GM15510 (cell line): ENCODE measurements at regions not wholly inside any gene's neighbourhood (a gene's known extent, or its start where the extent isn't known, plus 50 kb on each side); places are given as distances from the start of the nearest gene placed in this dataset.

ENCODE experiments used
- POLR2A ChIP-seq: IDR thresholded peaks from 3 replicates; pipeline ENCODE4 v1.6.1; 2011; ENCODE audit warnings: borderline replicate concordance; ENCODE audit not compliant: insufficient read length; ENCODE audit errors: extremely low read depth

DNA sequence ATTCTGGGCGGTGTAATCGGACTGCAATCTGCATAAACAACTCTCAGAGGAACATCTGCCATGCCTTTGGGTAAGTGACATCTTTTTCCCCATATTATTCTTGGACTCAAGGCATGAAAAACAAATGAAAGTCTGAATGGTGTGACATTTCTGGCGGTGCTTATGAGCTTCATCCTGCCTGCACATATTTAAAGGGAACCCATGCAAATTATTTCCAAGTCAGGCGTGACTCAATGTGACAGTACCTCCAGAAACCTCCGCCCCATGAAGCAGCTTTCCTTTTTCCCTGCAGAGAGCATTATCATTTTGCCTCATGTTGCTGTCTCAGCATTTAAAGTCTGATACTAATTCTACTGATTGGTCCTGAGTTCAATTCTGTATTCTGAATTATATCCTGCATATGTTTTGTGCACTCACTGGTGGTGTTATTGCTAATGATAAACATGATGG is 585.4 kb downstream of the SNAPC1 start:
- TF ChIP-seq POLR2A, result no peak

DNA sequence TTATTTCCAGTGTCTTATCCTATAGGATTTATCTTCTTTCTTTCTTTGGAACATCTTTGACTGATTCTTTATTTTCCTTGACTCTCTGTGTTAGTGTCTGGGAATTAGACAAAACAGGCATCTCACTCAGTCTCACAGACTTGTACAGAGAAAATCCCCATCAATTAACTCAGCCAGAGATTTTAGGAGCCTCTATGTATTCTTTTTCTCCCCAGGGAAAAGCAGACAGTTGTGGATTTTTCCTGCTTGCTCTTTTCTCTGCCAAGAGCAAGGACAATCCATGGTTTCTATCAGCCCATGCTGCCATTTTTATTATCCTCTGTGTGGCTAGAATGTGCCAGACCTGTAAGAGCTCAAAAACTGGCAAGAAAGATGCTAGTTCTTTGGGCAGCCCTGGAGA is 595.1 kb downstream of the SNAPC1 start:
- TF ChIP-seq POLR2A, result no peak

DNA sequence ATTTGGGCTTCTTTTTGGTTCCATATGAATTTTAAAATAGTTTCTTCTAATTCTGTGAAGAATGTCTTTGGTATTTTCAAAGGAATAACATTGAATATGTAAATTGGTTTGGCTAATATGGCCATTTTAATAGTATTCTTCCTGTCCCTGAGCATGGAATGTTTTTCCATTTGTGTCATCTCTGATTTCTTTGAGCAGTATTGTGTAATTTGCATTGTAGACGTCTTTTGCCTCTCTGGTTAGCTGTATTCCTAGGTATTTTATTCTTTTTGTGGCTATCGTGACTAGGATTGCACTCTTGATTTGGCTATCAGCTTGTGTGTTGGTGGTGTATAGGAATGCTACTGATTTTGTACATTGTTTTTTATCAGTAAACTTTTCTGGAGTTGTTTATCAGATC is 601.9 kb downstream of the SNAPC1 start:
- TF ChIP-seq POLR2A, result no peak

DNA sequence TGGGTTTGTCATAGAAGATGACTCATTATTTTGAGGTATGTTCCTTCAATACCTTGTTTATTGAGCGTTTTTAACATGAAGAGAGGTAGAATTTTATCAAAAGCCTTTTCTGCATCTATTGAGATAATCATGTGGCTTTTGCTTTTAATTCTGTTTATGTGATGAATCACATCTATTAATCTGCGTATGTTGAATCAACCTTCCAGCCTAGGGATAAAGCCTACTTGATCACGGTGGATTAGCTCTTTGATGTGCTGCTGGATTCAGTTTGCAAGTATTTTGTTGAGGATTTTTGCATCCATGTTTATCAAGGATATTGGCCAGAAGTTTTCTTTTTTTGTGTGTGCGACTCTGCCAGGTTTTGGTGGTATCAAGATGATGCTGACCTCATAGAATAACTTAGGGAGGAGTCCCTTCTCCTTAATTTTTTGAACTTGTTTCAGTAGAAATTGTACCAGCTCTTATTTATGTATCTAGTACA is 602.6 kb downstream of the SNAPC1 start:
- TF ChIP-seq POLR2A, result no peak

DNA sequence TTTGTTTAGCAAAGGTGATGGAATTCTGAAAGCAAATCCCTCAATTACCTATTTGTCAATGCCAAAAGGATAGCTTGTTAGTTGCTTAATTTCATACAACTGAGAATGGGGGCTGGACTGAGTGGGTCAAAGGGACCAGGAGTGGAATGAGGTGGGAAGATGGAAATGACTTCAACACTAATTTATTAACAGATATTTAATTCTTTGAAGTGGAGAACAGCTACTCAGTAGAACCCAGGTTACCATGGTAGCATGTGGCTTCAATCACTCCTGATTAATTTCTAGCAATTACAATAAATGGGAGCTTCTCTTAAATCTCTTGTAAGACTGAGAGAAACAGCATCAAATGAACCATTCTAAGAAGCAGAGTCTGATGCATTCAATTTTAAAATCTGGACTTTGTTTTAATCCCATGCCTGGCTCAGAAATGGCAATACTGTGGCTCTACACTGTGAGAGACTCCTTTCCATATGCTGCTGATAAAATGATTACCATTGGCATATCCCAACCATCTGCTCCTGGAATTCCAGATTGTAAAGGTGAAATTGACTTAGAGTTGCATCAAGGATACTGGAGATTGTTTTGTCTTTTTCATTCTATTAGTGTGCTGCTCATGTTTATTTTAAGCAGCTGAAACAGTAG is 607.8 kb downstream of the SNAPC1 start:
- no peak for TF ChIP-seq POLR2A

DNA sequence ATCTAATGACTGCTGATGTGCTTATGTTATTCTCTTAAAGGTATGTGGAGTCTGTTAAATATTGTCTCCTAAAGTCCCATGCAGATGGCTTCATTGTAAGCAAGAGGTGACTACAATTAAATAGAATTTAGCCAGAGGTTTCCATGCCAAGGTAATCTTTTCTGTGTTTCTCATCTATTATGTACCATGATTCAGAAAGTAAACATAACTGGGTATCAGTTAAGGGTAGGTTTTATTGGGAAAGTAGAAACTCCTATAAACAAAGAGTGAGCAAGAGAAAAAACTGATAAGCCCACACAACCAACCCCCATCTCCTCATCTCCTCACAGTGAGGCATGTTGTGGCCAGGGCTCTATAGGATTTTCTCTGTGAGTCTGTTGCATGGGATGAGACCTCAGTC is 611.7 kb downstream of the SNAPC1 start:
- no peak for TF ChIP-seq POLR2A

DNA sequence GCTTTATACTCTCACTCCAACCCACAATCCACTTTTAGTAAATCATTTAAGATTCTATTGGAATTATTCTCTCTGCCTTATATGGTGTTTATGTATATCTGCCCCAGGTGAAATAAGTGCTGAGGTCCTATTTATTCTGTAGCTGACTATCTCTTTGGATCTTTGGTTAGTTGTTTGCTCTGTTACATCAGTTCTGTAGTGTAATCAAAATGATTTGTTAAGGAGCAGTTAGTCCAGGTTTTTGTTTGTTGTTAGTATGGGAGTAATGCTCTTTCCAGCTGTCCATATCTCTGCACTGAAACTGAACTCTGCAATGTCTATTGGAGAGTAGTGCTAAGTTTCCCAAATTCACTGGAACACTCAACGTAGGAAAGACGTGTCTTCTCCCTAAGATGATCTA is 615.8 kb downstream of the SNAPC1 start:
- no peak for TF ChIP-seq POLR2A

DNA sequence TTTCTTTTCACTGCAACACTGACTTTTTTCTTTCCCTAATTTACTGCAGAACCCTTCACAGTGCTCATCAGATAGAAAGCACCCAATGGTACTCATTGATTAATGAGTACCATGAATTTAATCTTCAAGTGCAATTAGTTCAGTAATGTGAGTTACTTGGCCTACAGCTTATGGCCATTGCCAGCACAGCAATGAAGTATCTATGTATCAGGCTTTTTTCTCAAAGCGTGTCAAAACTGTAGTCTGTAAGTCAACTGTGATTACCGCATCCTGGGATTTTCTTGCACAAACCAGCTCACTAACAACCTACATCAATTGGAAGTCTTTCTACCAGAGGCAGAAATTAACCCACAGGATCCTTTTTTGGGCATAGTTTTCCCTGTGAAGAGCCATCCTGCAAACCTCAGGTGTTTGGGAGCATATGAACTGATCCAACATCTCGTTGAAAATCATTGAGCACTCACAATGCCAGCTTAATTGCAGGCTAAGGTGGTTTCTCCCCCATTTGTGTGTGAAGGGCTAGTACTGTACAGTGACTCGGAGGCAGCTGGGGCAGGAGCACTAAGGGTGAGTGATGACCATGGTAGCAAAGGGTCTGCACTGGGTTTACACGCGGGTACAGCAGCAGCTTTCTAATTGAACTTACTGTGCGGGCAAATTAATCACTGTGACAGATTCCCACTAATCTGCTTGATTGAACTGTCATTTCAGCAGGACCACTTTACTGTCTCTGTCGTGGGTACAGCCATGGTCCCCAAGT is 619.3 kb downstream of the SNAPC1 start:
- TF ChIP-seq POLR2A, result no peak

DNA sequence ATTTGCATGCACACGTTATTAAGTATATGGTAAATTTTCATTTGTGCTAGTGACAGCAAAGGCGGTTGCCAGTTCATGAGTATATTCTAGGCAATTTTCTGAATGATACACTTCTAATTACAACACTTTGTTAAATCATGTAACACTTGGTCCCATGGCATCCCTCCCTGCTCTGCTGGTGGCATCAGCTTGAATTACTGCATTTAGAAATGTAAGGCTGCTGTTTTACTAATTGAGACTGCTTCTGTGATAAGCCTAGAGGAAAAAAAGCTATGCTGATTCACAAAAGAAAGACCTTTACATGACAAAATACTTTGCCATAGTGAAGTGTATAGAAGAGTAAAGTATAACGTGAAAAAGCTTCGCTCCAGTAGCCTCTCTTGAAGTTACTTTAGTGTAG is 636.1 kb downstream of the KCNH5 start:
- TF ChIP-seq POLR2A, result no peak

DNA sequence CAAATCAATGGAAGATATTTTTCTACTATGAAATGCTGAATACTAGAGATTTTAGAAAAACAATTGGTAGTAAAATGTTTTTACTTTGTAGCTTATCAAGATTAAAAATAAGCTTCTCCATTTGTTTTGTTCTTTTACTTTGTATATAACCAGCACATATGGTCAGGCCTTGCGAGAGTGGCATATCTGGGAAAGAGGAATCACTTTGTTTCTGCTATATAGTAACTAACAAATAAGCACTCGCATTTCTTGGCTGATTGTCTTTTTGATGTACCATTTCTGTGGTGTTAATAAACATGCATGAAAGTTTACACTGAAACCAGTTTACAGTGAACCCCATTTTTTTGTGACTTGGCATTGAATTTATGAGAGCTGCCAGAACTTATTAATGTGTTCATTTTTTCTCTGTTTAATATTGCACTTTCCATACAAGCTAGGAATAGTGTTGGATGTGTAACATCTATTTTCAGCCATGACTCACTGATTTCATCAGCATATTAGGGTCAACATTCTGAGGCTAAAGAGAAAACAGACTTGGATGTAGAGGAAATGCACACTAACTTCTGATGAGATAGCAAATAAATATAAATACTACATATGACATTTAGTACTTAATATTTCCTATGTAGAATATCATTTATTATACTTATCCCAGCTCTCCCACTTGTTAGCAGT is 635.5 kb downstream of the KCNH5 start:
- no peak for TF ChIP-seq POLR2A

DNA sequence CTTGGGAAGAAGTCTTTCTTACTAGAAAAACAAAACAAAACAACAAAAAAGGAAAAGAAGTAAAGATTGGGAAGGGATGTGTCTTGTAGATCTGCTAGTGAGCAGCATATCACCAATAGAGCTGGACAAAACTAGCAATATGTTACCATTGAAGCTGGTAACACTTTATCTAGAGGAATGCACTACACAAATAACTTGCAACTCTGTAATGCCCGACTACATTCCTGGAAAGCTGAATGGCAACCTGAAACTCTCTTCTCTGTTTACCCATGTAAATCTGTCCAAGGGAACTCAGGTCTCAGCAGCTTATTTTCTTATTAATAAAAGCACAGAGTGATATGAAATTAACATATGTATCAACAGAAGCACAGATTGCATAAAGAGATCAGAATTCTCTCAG is 624.4 kb downstream of the KCNH5 start:
- TF ChIP-seq POLR2A, result no peak

DNA sequence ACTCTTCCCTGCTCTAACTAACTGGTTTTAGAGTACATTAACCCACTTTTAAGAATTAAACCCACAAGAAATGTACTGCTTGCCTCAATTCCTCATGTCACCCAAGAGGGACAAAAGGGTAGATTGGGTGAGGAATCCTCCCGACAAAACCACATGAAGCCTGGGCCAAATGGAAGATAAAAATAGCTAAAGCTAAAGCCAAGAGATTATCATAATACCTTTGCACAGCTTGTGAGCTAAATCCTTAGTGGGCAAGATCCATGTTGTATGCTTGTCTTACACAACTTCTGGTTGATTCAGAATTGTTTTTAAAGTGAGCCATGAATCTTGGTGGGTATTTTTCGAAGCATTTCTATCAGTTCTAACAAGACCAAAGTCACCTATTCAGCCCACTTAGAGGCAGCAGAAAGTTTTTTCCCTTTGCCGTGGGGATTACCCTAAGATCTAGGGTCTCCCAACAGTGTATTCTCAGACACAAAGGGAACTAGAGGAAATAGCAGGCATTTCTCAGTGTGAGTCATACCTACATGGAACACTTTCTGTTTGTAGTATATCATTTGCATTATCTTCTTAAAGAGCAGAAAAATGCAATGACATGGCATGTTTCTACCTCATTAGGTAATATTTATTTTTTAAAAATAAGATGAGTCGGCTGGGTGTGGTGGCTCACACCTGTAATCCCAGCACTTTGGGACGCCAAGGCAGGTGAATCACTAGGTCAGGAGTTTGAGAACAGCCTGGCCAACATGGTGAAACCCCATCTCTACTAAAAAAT is 616.6 kb downstream of the KCNH5 start:
- TF ChIP-seq POLR2A, result no peak

DNA sequence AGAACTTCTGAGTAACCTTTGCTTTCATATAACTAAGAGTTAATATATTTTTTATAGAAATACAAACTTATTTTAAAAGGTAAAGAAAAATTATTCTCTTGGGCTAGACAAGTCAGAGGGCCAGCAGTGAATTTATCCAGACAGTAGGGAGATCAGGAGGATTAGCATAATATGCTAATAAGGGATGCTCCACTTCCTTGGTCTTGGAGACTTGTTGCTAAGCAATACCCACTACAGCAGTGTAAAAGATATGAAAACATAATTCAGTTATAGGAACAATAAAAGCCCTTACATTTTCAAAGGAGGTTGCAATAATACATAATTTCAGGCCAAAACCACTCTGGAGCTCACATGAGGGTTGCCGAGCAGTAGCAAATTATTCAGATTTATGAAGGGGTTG is 615.6 kb downstream of the KCNH5 start:
- no peak for TF ChIP-seq POLR2A

DNA sequence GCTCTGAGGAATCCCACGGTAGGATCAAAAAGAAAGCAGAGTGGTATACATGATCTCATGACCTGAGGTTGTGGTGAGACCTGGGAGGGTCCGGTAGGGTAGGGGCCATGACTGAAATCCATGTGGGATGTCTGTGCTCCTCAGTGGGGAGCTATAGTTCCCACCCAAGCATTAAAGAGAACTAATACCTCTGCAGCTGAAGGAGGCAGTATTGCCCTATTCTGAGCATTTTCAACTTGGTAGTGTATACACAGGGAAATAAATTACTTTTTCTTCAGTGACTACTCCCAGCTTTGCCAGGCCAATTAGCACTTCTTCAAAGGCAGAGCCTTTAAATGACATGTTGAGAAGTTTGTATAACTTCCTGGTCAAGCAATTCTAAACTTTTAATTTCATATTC is 613.8 kb downstream of the KCNH5 start:
- no peak for TF ChIP-seq POLR2A

DNA sequence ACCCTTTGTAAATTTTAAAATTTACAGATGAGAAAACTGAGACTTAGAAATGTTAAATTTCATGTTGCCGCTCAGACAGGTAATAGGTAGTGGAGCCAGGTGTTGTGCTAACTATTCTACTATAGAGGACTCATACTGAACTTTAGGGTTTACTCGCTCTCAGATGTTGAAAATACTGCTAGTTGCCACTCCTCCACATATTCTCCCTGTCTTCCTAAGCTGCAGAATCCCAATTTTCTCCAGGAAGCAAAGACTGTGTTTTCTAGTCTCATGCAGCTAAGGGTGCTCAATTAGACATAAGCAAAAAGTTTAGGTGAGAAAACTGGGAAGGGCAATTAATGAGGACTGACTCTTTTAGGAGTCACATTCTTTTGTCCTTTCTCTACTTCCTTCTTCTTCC is 612.3 kb downstream of the KCNH5 start:
- no peak for TF ChIP-seq POLR2A
